Neural progenitor cell (in vitro differentiated cells): ENCODE measurements at regions not wholly inside any gene's neighbourhood (a gene's known extent, or its start where the extent isn't known, plus 50 kb on each side); places are given as distances from the start of the nearest gene placed in this dataset.

Experiments
- EZH2 ChIP-seq: fragments of 200-600 bp; sonication (generic); IDR thresholded peaks from 2 replicates; pipeline ENCODE4 v1.6.1; 2017; ENCODE audit warnings: antibody characterized with exemption, mild to moderate bottlenecking, moderate library complexity
- EZH2phosphoT487 ChIP-seq: fragments of 200-600 bp; sonication (generic); IDR thresholded peaks from 2 replicates; pipeline ENCODE4 v1.6.1; 2017; ENCODE audit warnings: antibody characterized with exemption
- TF ChIP-seq, protein P1 (sequence below): fragments of 200-600 bp; sonication (generic); IDR thresholded peaks from 2 replicates; pipeline ENCODE4 v1.5.1; 2017; ENCODE audit warnings: antibody characterized with exemption, mild to moderate bottlenecking

GRCh38 chr10:130936851-130937250 is 374.7 kb downstream of the TCERG1L start:
- TF ChIP-seq EZH2 = no peak
- TF ChIP-seq, protein P1, sequence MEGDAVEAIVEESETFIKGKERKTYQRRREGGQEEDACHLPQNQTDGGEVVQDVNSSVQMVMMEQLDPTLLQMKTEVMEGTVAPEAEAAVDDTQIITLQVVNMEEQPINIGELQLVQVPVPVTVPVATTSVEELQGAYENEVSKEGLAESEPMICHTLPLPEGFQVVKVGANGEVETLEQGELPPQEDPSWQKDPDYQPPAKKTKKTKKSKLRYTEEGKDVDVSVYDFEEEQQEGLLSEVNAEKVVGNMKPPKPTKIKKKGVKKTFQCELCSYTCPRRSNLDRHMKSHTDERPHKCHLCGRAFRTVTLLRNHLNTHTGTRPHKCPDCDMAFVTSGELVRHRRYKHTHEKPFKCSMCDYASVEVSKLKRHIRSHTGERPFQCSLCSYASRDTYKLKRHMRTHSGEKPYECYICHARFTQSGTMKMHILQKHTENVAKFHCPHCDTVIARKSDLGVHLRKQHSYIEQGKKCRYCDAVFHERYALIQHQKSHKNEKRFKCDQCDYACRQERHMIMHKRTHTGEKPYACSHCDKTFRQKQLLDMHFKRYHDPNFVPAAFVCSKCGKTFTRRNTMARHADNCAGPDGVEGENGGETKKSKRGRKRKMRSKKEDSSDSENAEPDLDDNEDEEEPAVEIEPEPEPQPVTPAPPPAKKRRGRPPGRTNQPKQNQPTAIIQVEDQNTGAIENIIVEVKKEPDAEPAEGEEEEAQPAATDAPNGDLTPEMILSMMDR = no peak
- TF ChIP-seq EZH2phosphoT487 = no peak
